HEK293 (cell line): ENCODE measurements at regions not wholly inside any gene's neighbourhood (a gene's known extent, or its start where the extent isn't known, plus 50 kb on each side); places are given as distances from the start of the nearest gene placed in this dataset.

Source experiments
- CTCF ChIA-PET: fragments of 350-600 bp; formaldehyde crosslinking; extraction: SDS; loops from one replicate; lab custom pipeline; 2021; ENCODE audit warnings: antibody characterized with exemption; lab: Yijun Ruan, JAX
- POLR2A ChIA-PET: fragments of 300-600 bp; formaldehyde crosslinking; extraction: SDS; loops from one replicate; lab custom pipeline; 2020; ENCODE audit warnings: antibody characterized with exemption, inconsistent platforms; lab: Yijun Ruan, JAX
- H3K27ac ChIP-seq: fragments of 200-500 bp; sonication (Bioruptor generic); 2 replicates; pipeline ENCODE4 v1.5.1; 2014; ENCODE audit warnings: low read depth, low read length, control low read depth, inconsistent platforms; ENCODE audit errors: extremely low read depth
- H3K36me3 ChIP-seq, 2 experiments: fragments of 200-500 bp in 1 of 2; sonication (Bioruptor generic) in 1 of 2; 1 replicate in 1 of 2; 2 replicates in 1 of 2; pipeline ENCODE4 v1.5.1; 2014 to 2017; ENCODE audit warnings: inconsistent platforms in 2 of 2, low read length in 2 of 2; ENCODE audit not compliant: control insufficient read depth in 2 of 2, insufficient read depth in 1 of 2
- H3K4me1 ChIP-seq: fragments of 200-500 bp; sonication (Bioruptor generic); 2 replicates; pipeline ENCODE4 v1.5.1; 2014; ENCODE audit warnings: mild to moderate bottlenecking, low read length, inconsistent platforms; ENCODE audit not compliant: control insufficient read depth, insufficient read depth
- H3K4me3 ChIP-seq: 2 replicates; pipeline ENCODE4 v1.5.1; 2011; ENCODE audit warnings: low read depth, mild to moderate bottlenecking, control low read depth, low read length, moderate library complexity
- H3K9me3 ChIP-seq: fragments of 200-500 bp; sonication (Bioruptor generic); 2 replicates; pipeline ENCODE4 v1.5.1; 2014; ENCODE audit warnings: low read depth, low read length, inconsistent platforms; ENCODE audit not compliant: control insufficient read depth, insufficient read depth
- KLF1 ChIP-seq: fragments of 450-650 bp; formaldehyde crosslinking; IDR thresholded peaks from 2 replicates; pipeline ENCODE4 v1.5.1; 2016; ENCODE audit warnings: missing biosample characterization, missing genetic modification characterization
- MEIS1 ChIP-seq: sonication (generic); formaldehyde crosslinking; IDR thresholded peaks from 2 replicates; pipeline ENCODE4 v1.8.1; 2022; ENCODE audit warnings: missing genetic modification reagents, mild to moderate bottlenecking, borderline replicate concordance
- PRDM1 ChIP-seq: fragments of 450-650 bp; formaldehyde crosslinking; IDR thresholded peaks from 2 replicates; pipeline ENCODE4; 2016; ENCODE audit warnings: missing biosample characterization, missing genetic modification characterization
- PRDM4 ChIP-seq: fragments of 450-650 bp; formaldehyde crosslinking; IDR thresholded peaks from 2 replicates; pipeline ENCODE4 v1.5.1; 2017; ENCODE audit warnings: missing biosample characterization, missing genetic modification characterization
- ZBTB11 ChIP-seq: fragments of 450-650 bp; formaldehyde crosslinking; conservative IDR thresholded peaks from 2 replicates; pipeline ENCODE4 v1.5.1; 2016; ENCODE audit warnings: low read depth, missing biosample characterization, missing genetic modification characterization
- ZBTB8A ChIP-seq: fragments of 450-650 bp; formaldehyde crosslinking; IDR thresholded peaks from 2 replicates; pipeline ENCODE4 v1.5.1; 2016; ENCODE audit warnings: missing biosample characterization, missing genetic modification characterization
- ZFP3 ChIP-seq: fragments of 450-650 bp; formaldehyde crosslinking; IDR thresholded peaks from 2 replicates; pipeline ENCODE4 v1.5.1; 2016; ENCODE audit warnings: low read depth, missing biosample characterization, missing genetic modification characterization
- ZFP69B ChIP-seq: fragments of 450-650 bp; formaldehyde crosslinking; IDR thresholded peaks from 2 replicates; pipeline ENCODE4 v1.5.1; 2016; ENCODE audit warnings: missing biosample characterization, missing genetic modification characterization
- ZNF10 ChIP-seq: fragments of 450-650 bp; formaldehyde crosslinking; IDR thresholded peaks from 2 replicates; pipeline ENCODE4 v1.5.1; 2017; ENCODE audit warnings: missing biosample characterization, missing genetic modification characterization
- ZNF146 ChIP-seq: fragments of 450-650 bp; formaldehyde crosslinking; IDR thresholded peaks from 2 replicates; pipeline ENCODE4 v1.5.1; 2016; ENCODE audit warnings: missing biosample characterization, missing genetic modification characterization
- ZNF155 ChIP-seq: fragments of 450-650 bp; formaldehyde crosslinking; IDR thresholded peaks from 2 replicates; pipeline ENCODE4 v1.5.1; 2016; ENCODE audit warnings: missing biosample characterization, missing genetic modification characterization
- ZNF16 ChIP-seq: fragments of 450-650 bp; formaldehyde crosslinking; IDR thresholded peaks from 2 replicates; pipeline ENCODE4 v1.5.1; 2016; ENCODE audit warnings: low read depth, missing biosample characterization, missing genetic modification characterization
- ZNF174 ChIP-seq: fragments of 450-650 bp; formaldehyde crosslinking; IDR thresholded peaks from 2 replicates; pipeline ENCODE4 v1.5.0; 2017; ENCODE audit warnings: missing biosample characterization, mild to moderate bottlenecking, missing genetic modification characterization
- ZNF184 ChIP-seq: fragments of 450-650 bp; IDR thresholded peaks from 2 replicates; pipeline ENCODE4 v1.5.1; 2018; ENCODE audit warnings: missing biosample characterization, mild to moderate bottlenecking, missing genetic modification characterization
- ZNF214 ChIP-seq: fragments of 450-650 bp; formaldehyde crosslinking; IDR thresholded peaks from 2 replicates; pipeline ENCODE4 v1.5.1; 2017; ENCODE audit warnings: missing biosample characterization, mild to moderate bottlenecking, missing genetic modification characterization, borderline replicate concordance
- ZNF488 ChIP-seq: fragments of 450-650 bp; formaldehyde crosslinking; IDR thresholded peaks from 2 replicates; pipeline ENCODE4 v1.5.1; 2016; ENCODE audit warnings: missing biosample characterization, missing genetic modification characterization
- ZNF510 ChIP-seq: fragments of 450-650 bp; formaldehyde crosslinking; IDR thresholded peaks from 2 replicates; pipeline ENCODE4 v1.5.1; 2018; ENCODE audit warnings: mild to moderate bottlenecking, missing genetic modification characterization, missing biosample characterization; ENCODE audit not compliant: insufficient replicate concordance
- ZNF514 ChIP-seq: fragments of 450-650 bp; formaldehyde crosslinking; IDR thresholded peaks from 2 replicates; pipeline ENCODE4 v1.5.1; 2016; ENCODE audit warnings: missing biosample characterization, missing genetic modification characterization
- ZNF544 ChIP-seq: fragments of 450-650 bp; formaldehyde crosslinking; IDR thresholded peaks from 2 replicates; pipeline ENCODE4 v1.5.0; 2017; ENCODE audit warnings: missing biosample characterization, missing genetic modification characterization
- ZNF626 ChIP-seq: fragments of 450-650 bp; sonication (Bioruptor Pico); formaldehyde crosslinking; IDR thresholded peaks from 2 replicates; pipeline ENCODE4 v1.5.1; 2018; ENCODE audit warnings: missing biosample characterization, missing genetic modification characterization, inconsistent platforms
- ZNF629 ChIP-seq: fragments of 450-650 bp; formaldehyde crosslinking; IDR thresholded peaks from 2 replicates; pipeline ENCODE4 v1.5.1; 2017; ENCODE audit warnings: missing biosample characterization, missing genetic modification characterization
- ZNF658 ChIP-seq: fragments of 450-650 bp; formaldehyde crosslinking; IDR thresholded peaks from 2 replicates; pipeline ENCODE4; 2016; ENCODE audit warnings: missing biosample characterization, missing genetic modification characterization
- ZNF677 ChIP-seq: fragments of 450-650 bp; IDR thresholded peaks from 2 replicates; pipeline ENCODE4 v1.5.0; 2018; ENCODE audit warnings: missing biosample characterization, mild to moderate bottlenecking, missing genetic modification characterization, moderate library complexity
- ZNF76 ChIP-seq: fragments of 450-650 bp; formaldehyde crosslinking; IDR thresholded peaks from 2 replicates; pipeline ENCODE4; 2016; ENCODE audit warnings: low read depth, missing biosample characterization, missing genetic modification characterization, borderline replicate concordance
- ZNF792 ChIP-seq: fragments of 450-650 bp; formaldehyde crosslinking; IDR thresholded peaks from 2 replicates; pipeline ENCODE4 v1.5.1; 2016; ENCODE audit warnings: missing biosample characterization, missing genetic modification characterization
- ZNF837 ChIP-seq: fragments of 450-650 bp; formaldehyde crosslinking; IDR thresholded peaks from 2 replicates; pipeline ENCODE4 v1.5.1; 2016; ENCODE audit warnings: missing biosample characterization, missing genetic modification characterization
- ZSCAN5A ChIP-seq: fragments of 450-650 bp; formaldehyde crosslinking; IDR thresholded peaks from 2 replicates; pipeline ENCODE4 v1.5.1; 2016; ENCODE audit warnings: missing biosample characterization, missing genetic modification characterization

GRCh38 chr3:147162743-147163142 lies 243.6 kb downstream of the ZIC4 start (continued):
- TF ChIP-seq ZNF214 (tag by site-specific recombination) = no peak

- Histone ChIP-seq H3K9me3 (no peaks in the 10 kb centered on the region), H3K4me3 (no peak overlapping the region), H3K27ac (no peak overlapping the region), H3K4me1 (no peaks in the 10 kb centered on the region), H3K36me3 (no peaks in the 10 kb centered on the region)
- POLR2A ChIA-PET = no interaction called here
- CTCF ChIA-PET = no interaction called here
- no peak for TF ChIP-seq ZNF510 (tag by site-specific recombination)
- no peak for TF ChIP-seq ZNF658 (tag by site-specific recombination)
- TF ChIP-seq MEIS1 (CRISPR knock-in tag) = no peak
- TF ChIP-seq ZBTB8A = no peak
- no peak for TF ChIP-seq ZNF174
- no peak for TF ChIP-seq ZNF544
- no peak for TF ChIP-seq ZSCAN5A (tag by site-specific recombination)
- no peak for TF ChIP-seq ZNF146 (tag by site-specific recombination)
- TF ChIP-seq ZNF10 = no peak
- TF ChIP-seq ZNF629 = no peak
- no peak for TF ChIP-seq ZNF514 (tag by site-specific recombination)
- no peak for TF ChIP-seq ZNF626 (tag by site-specific recombination)
- no peak for TF ChIP-seq ZNF155 (tag by site-specific recombination)
- TF ChIP-seq ZNF837 (tag by site-specific recombination) = no peak
- no peak for TF ChIP-seq PRDM4
- TF ChIP-seq, all 188 proteins: peak for 0
Measured at GRCh38 chr3:147161833-147162232, 244.5 kb downstream of the ZIC4 start.

- no peak overlapping the region for H3K4me3 ChIP-seq
- H3K36me3 ChIP-seq = no peaks in the 10 kb centered on the region
- ChIA-PET POLR2A (no interaction called here), CTCF (no interaction called here)
- no peaks in the 10 kb centered on the region for H3K9me3 ChIP-seq
- no peak overlapping the region for H3K27ac ChIP-seq
- TF ChIP-seq ZNF677 (tag by site-specific recombination) = no peak
- TF ChIP-seq ZNF76 (tag by site-specific recombination) = no peak
- TF ChIP-seq ZNF488 = no peak
- no peak for TF ChIP-seq ZBTB11
- TF ChIP-seq ZNF792 (tag by site-specific recombination) = no peak
- TF ChIP-seq ZFP69B (tag by site-specific recombination) = no peak
- no peak for TF ChIP-seq ZNF184 (tag by site-specific recombination)
- no peak for TF ChIP-seq ZNF16 (tag by site-specific recombination)
- TF ChIP-seq KLF1 (tag by site-specific recombination) = no peak
- TF ChIP-seq ZFP3 = no peak
- TF ChIP-seq PRDM1 (tag by site-specific recombination) = no peak
- no peaks in the 10 kb centered on the region for H3K4me1 ChIP-seq
Measured at GRCh38 chr3:147160984-147161383, 245.4 kb downstream of the ZIC4 start.
